DND-41 (cell line): ENCODE measurements at regions not wholly inside any gene's neighbourhood (a gene's known extent, or its start where the extent isn't known, plus 50 kb on each side); places are given as distances from the start of the nearest gene placed in this dataset.
"Not testable (repeated sequence)": the region's sequence is repeated elsewhere in the genome, so short reads cannot be mapped to it uniquely, and the experiment has no call there.

ENCODE experiments used
- ATAC-seq: fragments of 200-7000 bp; cut with Tn5 transposase; 3 replicates; pipeline ENCODE4 v1.9.1; 2021; ENCODE audit warnings: low read depth; ENCODE audit not compliant: insufficient read depth
- DNase-seq: peaks from one replicate; pipeline ENCODE4 v3.0.0-alpha.2; 2020
- H2AFZ ChIP-seq: 2 replicates; pipeline ENCODE4 v1.6.0; 2012; ENCODE audit warnings: low read depth, low read length
- H3K27ac ChIP-seq: 2 replicates; pipeline ENCODE4 v1.5.1; 2012; ENCODE audit warnings: low read length, inconsistent platforms
- H3K27me3 ChIP-seq: fragments of 200-600 bp; sonication (generic); 2 replicates; pipeline ENCODE4 v1.6.0; 2012; ENCODE audit warnings: low read length, mild to moderate bottlenecking, inconsistent platforms; ENCODE audit not compliant: insufficient read depth, poor library complexity
- H3K36me3 ChIP-seq: 2 replicates; pipeline ENCODE4 v1.5.1; 2012; ENCODE audit warnings: low read length, inconsistent platforms; ENCODE audit not compliant: insufficient read depth
- H3K4me1 ChIP-seq: 2 replicates; pipeline ENCODE4 v1.5.1; 2012; ENCODE audit warnings: mild to moderate bottlenecking, low read length; ENCODE audit not compliant: insufficient read depth
- H3K4me2 ChIP-seq: 2 replicates; pipeline ENCODE4 v1.6.0; 2012; ENCODE audit warnings: mild to moderate bottlenecking, moderate library complexity, low read length, inconsistent platforms; ENCODE audit not compliant: insufficient read depth
- H3K4me3 ChIP-seq, 2 experiments: fragments of 200-600 bp in 1 of 2; shearing (Covaris generic) in 1 of 2; 2 replicates each; pipeline ENCODE4 v1.5.1; 2012 to 2016; ENCODE audit warnings: inconsistent platforms in 2 of 2, low read length in 2 of 2, mild to moderate bottlenecking in 2 of 2, low read depth in 1 of 2, moderate library complexity in 1 of 2
- H3K79me2 ChIP-seq: 2 replicates; pipeline ENCODE4 v1.6.0; 2012; ENCODE audit warnings: low read length, inconsistent platforms; ENCODE audit not compliant: insufficient read depth
- H3K9ac ChIP-seq: 2 replicates; pipeline ENCODE4 v1.6.0; 2012; ENCODE audit warnings: low read depth, mild to moderate bottlenecking, inconsistent platforms, low read length, moderate library complexity
- H3K9me3 ChIP-seq: 2 replicates; pipeline ENCODE4 v1.5.1; 2012; ENCODE audit warnings: low read length, moderate library complexity, mild to moderate bottlenecking, inconsistent platforms; ENCODE audit not compliant: insufficient read depth, severe bottlenecking
- H4K20me1 ChIP-seq: 2 replicates; pipeline ENCODE4 v1.6.0; 2012; ENCODE audit warnings: low read length; ENCODE audit not compliant: insufficient read depth
- EZH2 ChIP-seq: IDR thresholded peaks from 3 replicates; pipeline ENCODE4 v1.6.1; 2012; ENCODE audit warnings: borderline replicate concordance, low read depth, mild to moderate bottlenecking, moderate library complexity, low read length, inconsistent platforms; ENCODE audit not compliant: severe bottlenecking
- TF ChIP-seq, protein P1 (sequence below): IDR thresholded peaks from 2 replicates; pipeline ENCODE4 v1.5.1; 2012; ENCODE audit warnings: borderline replicate concordance, low read length, moderate library complexity, mild to moderate bottlenecking; ENCODE audit not compliant: poor library complexity, severe bottlenecking; ENCODE audit errors: extremely low read depth

DNA sequence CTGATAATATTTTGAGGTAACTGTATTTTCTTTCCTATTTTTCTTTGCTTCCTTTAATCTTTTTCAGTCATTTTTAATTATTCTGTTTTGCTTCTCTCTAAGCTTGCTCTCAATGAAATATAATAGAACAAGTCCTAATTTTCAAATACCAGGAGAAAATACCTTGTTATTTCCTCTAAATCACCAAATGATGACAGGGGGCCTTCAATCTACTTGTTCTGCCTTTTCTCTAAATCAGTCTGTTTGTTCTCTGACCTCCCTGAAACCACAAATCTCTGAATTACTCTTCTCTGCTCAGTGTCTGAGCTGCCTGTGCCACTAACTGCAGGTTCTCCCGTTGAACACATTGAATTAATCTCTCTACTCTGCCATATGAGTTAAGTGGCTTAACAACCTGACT is 286.2 kb downstream of the C11orf87 start:
- Histone ChIP-seq H3K4me1 (no peaks in the 10 kb centered on the region), H3K27ac (no peak overlapping the region), H4K20me1 (no peaks in the 10 kb centered on the region), H3K9ac (no peak overlapping the region), H3K79me2 (no peaks in the 10 kb centered on the region), H3K9me3 (no peaks in the 10 kb centered on the region), H3K4me3 (no peak overlapping the region), H3K4me2 (no peak overlapping the region), H2AFZ (no peak overlapping the region), H3K36me3 (no peaks in the 10 kb centered on the region), H3K27me3 (no peaks in the 10 kb centered on the region)
- no peak for TF ChIP-seq EZH2
- ATAC-seq (no peak), DNase-seq (no peak)

GRCh38 chr11:109714444-109714843 is 292.5 kb downstream of the C11orf87 start:
- H3K27ac ChIP-seq, H3K4me1 ChIP-seq, H3K9me3 ChIP-seq, ATAC-seq, H3K36me3 ChIP-seq, H2AFZ ChIP-seq, H4K20me1 ChIP-seq, DNase-seq, H3K4me3 ChIP-seq, H3K9ac ChIP-seq, H3K4me2 ChIP-seq, H3K27me3 ChIP-seq, H3K79me2 ChIP-seq: not testable (repeated sequence)

DNA sequence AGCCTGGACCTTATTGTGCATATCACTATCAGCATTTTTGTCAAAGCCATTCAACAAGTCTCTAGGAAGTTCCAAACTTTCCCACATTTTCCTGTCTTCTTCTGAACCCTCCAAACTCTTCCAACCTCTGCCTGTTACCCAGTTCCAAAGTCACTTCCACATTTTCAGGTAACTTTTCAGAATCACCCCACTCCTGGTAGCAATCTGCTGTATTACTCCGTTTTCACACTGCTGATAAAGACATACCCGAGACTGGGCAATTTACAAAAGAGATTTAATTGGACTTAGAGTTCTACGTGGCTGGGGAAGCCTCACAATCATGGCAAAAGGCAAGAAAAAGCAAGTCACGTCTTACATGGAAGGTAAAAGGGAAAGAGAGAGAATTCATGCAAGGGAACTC is 293.4 kb downstream of the C11orf87 start:
- H3K4me1 ChIP-seq, H3K4me2 ChIP-seq, ATAC-seq, H4K20me1 ChIP-seq, H3K79me2 ChIP-seq, H3K27me3 ChIP-seq, H3K4me3 ChIP-seq, H2AFZ ChIP-seq, H3K27ac ChIP-seq, H3K36me3 ChIP-seq, DNase-seq, H3K9me3 ChIP-seq, H3K9ac ChIP-seq: not testable (repeated sequence)

DNA sequence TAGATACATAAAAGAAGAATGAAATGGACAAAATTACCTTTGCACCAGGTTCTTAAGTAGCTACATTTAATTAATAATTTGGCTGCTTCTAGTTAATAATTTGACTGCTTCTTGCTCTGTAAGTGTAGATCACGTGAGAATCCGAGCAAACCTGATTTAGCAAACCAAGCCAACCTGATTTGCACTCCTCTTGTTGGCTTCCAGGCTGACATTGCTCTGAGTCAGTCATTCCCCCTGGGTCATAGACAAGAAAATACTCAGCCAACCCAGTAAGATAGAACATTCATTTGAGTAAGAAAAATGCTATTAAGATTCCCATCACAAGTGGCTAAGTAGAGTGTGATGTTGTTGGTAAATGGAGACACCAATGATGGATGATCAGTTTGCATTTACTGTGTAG is 304.1 kb downstream of the C11orf87 start:
- Histone ChIP-seq H3K9me3 (no peaks in the 10 kb centered on the region), H3K36me3 (no peaks in the 10 kb centered on the region), H2AFZ (no peak overlapping the region), H3K4me2 (no peak overlapping the region), H3K9ac (no peak overlapping the region), H3K4me3 (no peak overlapping the region), H4K20me1 (no peaks in the 10 kb centered on the region), H3K79me2 (no peaks in the 10 kb centered on the region), H3K4me1 (no peaks in the 10 kb centered on the region), H3K27me3 (no peaks in the 10 kb centered on the region), H3K27ac (no peak overlapping the region)
- DNase-seq (no peak), ATAC-seq (no peak)
- TF ChIP-seq, protein P1, sequence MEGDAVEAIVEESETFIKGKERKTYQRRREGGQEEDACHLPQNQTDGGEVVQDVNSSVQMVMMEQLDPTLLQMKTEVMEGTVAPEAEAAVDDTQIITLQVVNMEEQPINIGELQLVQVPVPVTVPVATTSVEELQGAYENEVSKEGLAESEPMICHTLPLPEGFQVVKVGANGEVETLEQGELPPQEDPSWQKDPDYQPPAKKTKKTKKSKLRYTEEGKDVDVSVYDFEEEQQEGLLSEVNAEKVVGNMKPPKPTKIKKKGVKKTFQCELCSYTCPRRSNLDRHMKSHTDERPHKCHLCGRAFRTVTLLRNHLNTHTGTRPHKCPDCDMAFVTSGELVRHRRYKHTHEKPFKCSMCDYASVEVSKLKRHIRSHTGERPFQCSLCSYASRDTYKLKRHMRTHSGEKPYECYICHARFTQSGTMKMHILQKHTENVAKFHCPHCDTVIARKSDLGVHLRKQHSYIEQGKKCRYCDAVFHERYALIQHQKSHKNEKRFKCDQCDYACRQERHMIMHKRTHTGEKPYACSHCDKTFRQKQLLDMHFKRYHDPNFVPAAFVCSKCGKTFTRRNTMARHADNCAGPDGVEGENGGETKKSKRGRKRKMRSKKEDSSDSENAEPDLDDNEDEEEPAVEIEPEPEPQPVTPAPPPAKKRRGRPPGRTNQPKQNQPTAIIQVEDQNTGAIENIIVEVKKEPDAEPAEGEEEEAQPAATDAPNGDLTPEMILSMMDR: no peak

DNA sequence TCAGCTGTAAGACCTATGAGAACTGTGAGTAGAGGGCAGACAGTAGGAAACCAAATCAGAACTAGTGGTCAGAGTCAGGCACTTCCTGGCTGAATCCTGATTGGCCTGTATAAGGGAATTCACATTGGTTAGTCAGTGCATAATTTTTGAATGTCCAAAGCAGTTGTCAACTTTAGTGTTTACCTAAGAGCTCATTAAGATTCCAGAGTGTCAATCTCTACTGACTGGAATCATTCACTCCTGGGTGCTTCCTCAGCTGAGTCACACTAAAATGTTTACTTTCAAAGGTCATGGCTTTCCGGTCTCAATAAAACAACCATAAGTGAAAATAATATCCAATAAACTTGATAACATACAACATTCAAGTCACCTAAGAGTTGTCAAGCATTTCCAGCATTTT is 306.1 kb downstream of the C11orf87 start:
- ATAC-seq (no peak), DNase-seq (no peak)
- Histone ChIP-seq H3K27me3 (no peaks in the 10 kb centered on the region), H3K4me1 (no peaks in the 10 kb centered on the region), H3K27ac (no peak overlapping the region), H3K79me2 (no peaks in the 10 kb centered on the region), H3K36me3 (no peaks in the 10 kb centered on the region), H4K20me1 (no peaks in the 10 kb centered on the region), H3K9ac (no peak overlapping the region), H3K4me3 (no peak overlapping the region), H3K4me2 (no peak overlapping the region), H2AFZ (no peak overlapping the region), H3K9me3 (no peaks in the 10 kb centered on the region)
- TF ChIP-seq, protein P1: no peak
- no peak for TF ChIP-seq EZH2
